ENCODE measurements at regions not wholly inside any gene's neighbourhood (a gene's known extent, or its start where the extent isn't known, plus 50 kb on each side); places are given as distances from the start of the nearest gene placed in this dataset.
"Not testable (repeated sequence)": the region's sequence is repeated elsewhere in the genome, so short reads cannot be mapped to it uniquely, and the experiment has no call there.

DNA sequence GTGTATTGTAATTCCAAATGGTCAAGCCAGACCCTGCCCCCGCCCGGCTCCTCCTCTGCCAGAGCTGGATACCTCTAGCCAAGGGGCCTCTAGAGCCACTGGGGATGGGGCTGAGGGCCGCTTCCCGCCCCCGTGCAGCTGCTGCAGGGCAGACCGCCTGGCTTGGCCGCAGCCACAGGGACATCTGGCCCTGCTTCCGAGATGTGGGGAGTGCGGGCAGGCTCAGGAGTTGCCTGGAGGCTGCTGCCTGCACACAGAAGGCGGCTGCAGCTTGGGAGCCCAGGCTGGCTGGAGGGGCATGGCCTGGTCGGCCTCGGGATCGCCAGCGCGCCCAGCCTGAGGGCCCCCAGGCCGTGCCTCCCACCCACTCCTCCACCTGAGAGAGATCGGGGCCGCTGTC lies 79.9 kb upstream of the ZNG1F start:
- TF ChIP-seq EZH2phosphoT487 (IDR thresholded peaks at IDR 0.05; ENCODE audit: borderline replicate concordance, low read length) = not testable (repeated sequence)
- TF ChIP-seq, protein P1, sequence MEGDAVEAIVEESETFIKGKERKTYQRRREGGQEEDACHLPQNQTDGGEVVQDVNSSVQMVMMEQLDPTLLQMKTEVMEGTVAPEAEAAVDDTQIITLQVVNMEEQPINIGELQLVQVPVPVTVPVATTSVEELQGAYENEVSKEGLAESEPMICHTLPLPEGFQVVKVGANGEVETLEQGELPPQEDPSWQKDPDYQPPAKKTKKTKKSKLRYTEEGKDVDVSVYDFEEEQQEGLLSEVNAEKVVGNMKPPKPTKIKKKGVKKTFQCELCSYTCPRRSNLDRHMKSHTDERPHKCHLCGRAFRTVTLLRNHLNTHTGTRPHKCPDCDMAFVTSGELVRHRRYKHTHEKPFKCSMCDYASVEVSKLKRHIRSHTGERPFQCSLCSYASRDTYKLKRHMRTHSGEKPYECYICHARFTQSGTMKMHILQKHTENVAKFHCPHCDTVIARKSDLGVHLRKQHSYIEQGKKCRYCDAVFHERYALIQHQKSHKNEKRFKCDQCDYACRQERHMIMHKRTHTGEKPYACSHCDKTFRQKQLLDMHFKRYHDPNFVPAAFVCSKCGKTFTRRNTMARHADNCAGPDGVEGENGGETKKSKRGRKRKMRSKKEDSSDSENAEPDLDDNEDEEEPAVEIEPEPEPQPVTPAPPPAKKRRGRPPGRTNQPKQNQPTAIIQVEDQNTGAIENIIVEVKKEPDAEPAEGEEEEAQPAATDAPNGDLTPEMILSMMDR (IDR thresholded peaks at IDR 0.05; ENCODE audit: low read depth, low read length, poor library complexity, severe bottlenecking) = not testable (repeated sequence)
